Endothelial cell of umbilical vein (primary cell): ENCODE measurements at regions not wholly inside any gene's neighbourhood (a gene's known extent, or its start where the extent isn't known, plus 50 kb on each side); places are given as distances from the start of the nearest gene placed in this dataset.

ENCODE experiments used
- BruUV-seq: library from RNA; stranded (reverse); fragments of 400-500 nt; replicated peaks from 2 replicates; lab custom pipeline; 2021; lab: Mats Ljungman, UMichigan
- CTCF ChIA-PET: fragments of 300-600, 350-600 bp; sonication (Branson Sonifier 250); formaldehyde crosslinking; loops from one replicate; lab custom pipeline; 2021; ENCODE audit warnings: antibody characterized with exemption, inconsistent platforms; lab: Charles Lee
- POLR2A ChIA-PET: fragments of 300-600, 350-600 bp; sonication (Branson Sonifier 250); formaldehyde crosslinking; loops from one replicate; lab custom pipeline; 2021; ENCODE audit warnings: antibody characterized with exemption, inconsistent platforms; lab: Charles Lee
- DNase-seq: peaks from one replicate; pipeline ENCODE4 v3.0.0-alpha.2; 2011; ENCODE audit warnings: low read depth, low spot score
- FAIRE-seq: peaks from 2 replicates; lab custom pipeline; 2011; peaks lifted over from hg19 to GRCh38; lab: Jason Lieb, UNC
- H2AFZ ChIP-seq: 2 replicates; pipeline ENCODE4 v1.6.0; 2012; ENCODE audit warnings: low read depth, low read length, control low read depth, inconsistent platforms
- H3K27ac ChIP-seq: 2 replicates; pipeline ENCODE4 v1.5.1; 2011; ENCODE audit warnings: low read depth, mild to moderate bottlenecking, control low read depth, low read length, moderate library complexity; ENCODE audit not compliant: insufficient read depth
- H3K27me3 ChIP-seq, 2 experiments: 2 replicates each; pipeline versions ENCODE4 v1.6.0 to v1.6.1; 2011; ENCODE audit warnings: low read length in 2 of 2, mixed read lengths in 1 of 2; ENCODE audit not compliant: control insufficient read depth in 2 of 2, insufficient read depth in 2 of 2
- H3K36me3 ChIP-seq, 2 experiments: 2 replicates in 1 of 2; 3 replicates in 1 of 2; pipeline ENCODE4 v1.5.1; 2011; ENCODE audit warnings: low read length in 2 of 2, mild to moderate bottlenecking in 1 of 2, moderate library complexity in 1 of 2; ENCODE audit not compliant: control insufficient read depth in 2 of 2, insufficient read depth in 2 of 2; ENCODE audit errors: extremely low read depth in 1 of 2
- H3K4me1 ChIP-seq: 3 replicates; pipeline ENCODE4 v1.5.1; 2011; ENCODE audit warnings: mild to moderate bottlenecking, low read length; ENCODE audit not compliant: control insufficient read depth, insufficient read depth; ENCODE audit errors: extremely low read depth
- H3K4me2 ChIP-seq: 2 replicates; pipeline ENCODE4 v1.6.1; 2011; ENCODE audit warnings: low read length, control low read depth, mixed read lengths; ENCODE audit not compliant: insufficient read depth
- H3K4me3 ChIP-seq, 3 experiments: fragments of 200-600 bp in 1 of 3; sonication (generic), shearing (Covaris generic) in 1 of 3; replicated peaks in 1 of 3; 2 replicates each; pipeline ENCODE4 v1.5.1; 2011 to 2016; ENCODE audit warnings: control low read depth in 3 of 3, low read length in 3 of 3, mild to moderate bottlenecking in 2 of 3, inconsistent platforms in 1 of 3, low read depth in 1 of 3, moderate library complexity in 1 of 3; ENCODE audit not compliant: insufficient read depth in 1 of 3
- H3K79me2 ChIP-seq: 2 replicates; pipeline ENCODE4 v1.6.0; 2012; ENCODE audit warnings: low read length, inconsistent platforms; ENCODE audit not compliant: control insufficient read depth, insufficient read depth
- H3K9ac ChIP-seq: replicated peaks from 2 replicates; pipeline ENCODE3; 2011; ENCODE audit warnings: low read length, control low read depth; ENCODE audit not compliant: insufficient read depth; ENCODE audit errors: extremely low read depth
- H3K9me1 ChIP-seq: replicated peaks from 3 replicates; pipeline ENCODE4 v1.6.0; 2011; ENCODE audit warnings: mild to moderate bottlenecking, low read length; ENCODE audit not compliant: control insufficient read depth, insufficient read depth; ENCODE audit errors: extremely low read depth
- H3K9me3 ChIP-seq: replicated peaks from 2 replicates; pipeline ENCODE4 v1.5.1; 2012; ENCODE audit warnings: low read length, inconsistent platforms; ENCODE audit not compliant: control insufficient read depth, insufficient read depth
- H4K20me1 ChIP-seq: replicated peaks from 2 replicates; pipeline ENCODE3; 2011; ENCODE audit warnings: mild to moderate bottlenecking, low read length; ENCODE audit not compliant: control insufficient read depth, insufficient read depth; ENCODE audit errors: extremely low read depth
- CTCF ChIP-seq, 2 donors: IDR thresholded peaks; 1 replicate in 1 of 2; 2 replicates in 1 of 2; pipeline ENCODE4 v1.5.1; 2011; ENCODE audit warnings: low read length in 2 of 2, mild to moderate bottlenecking in 2 of 2, moderate library complexity in 2 of 2, control low read depth in 1 of 2, inconsistent platforms in 1 of 2, low read depth in 1 of 2; ENCODE audit not compliant: insufficient read depth in 1 of 2; ENCODE audit errors: extremely low read depth in 1 of 2
- FOS ChIP-seq: IDR thresholded peaks from 2 replicates; pipeline ENCODE4 v1.6.1; 2011; ENCODE audit warnings: mild to moderate bottlenecking, low read length, moderate library complexity, borderline replicate concordance; ENCODE audit not compliant: insufficient read depth
- GATA2 ChIP-seq: IDR thresholded peaks from 2 replicates; pipeline ENCODE4 v1.7.0; 2011; ENCODE audit warnings: low read depth, mild to moderate bottlenecking, moderate library complexity, mixed read lengths, low read length; ENCODE audit not compliant: insufficient read length, insufficient read depth
- JUN ChIP-seq: IDR thresholded peaks from 2 replicates; pipeline ENCODE4 v1.6.1; 2011; ENCODE audit warnings: borderline replicate concordance, low read depth; ENCODE audit not compliant: insufficient read length, insufficient read depth
- MAX ChIP-seq: IDR thresholded peaks from 2 replicates; pipeline ENCODE4 v1.6.1; 2011; ENCODE audit not compliant: insufficient read depth, insufficient read length
- MYC ChIP-seq: IDR thresholded peaks from one replicate; pipeline ENCODE4 v1.6.1; 2011; ENCODE audit warnings: mild to moderate bottlenecking, low read depth, low read length
- POLR2A ChIP-seq: IDR thresholded peaks from 2 replicates; pipeline ENCODE4 v1.6.1; 2012; ENCODE audit warnings: low read depth, mild to moderate bottlenecking, control low read depth, low read length
- POLR2AphosphoS5 ChIP-seq: IDR thresholded peaks from 2 replicates; pipeline ENCODE4 v1.6.1; 2012; ENCODE audit warnings: low read depth, mild to moderate bottlenecking, control low read depth, low read length, moderate library complexity; ENCODE audit not compliant: insufficient read depth
- dilution Hi-C: fragments of 300-500 bp; cut with MboI; formaldehyde crosslinking; loops from one replicate; pipeline ENCODE4 v1.15.0; 2019; ENCODE audit warnings: low sequenced_read_pairs; ENCODE audit not compliant: extremely low pct_ligation_motif_present
- intact Hi-C: fragments of 100-400 bp; cut with micrococcal nuclease; formaldehyde crosslinking; loops from one replicate; pipeline ENCODE4 v1.10.0; 2022

GRCh38 chr5:111013011-111013410, 58.5 kb upstream of the TSLP start:
- H2AFZ ChIP-seq, result no peak overlapping the region
- no peaks in the 10 kb centered on the region for H3K4me1 ChIP-seq
- H3K27me3 ChIP-seq, result no peaks in the 10 kb centered on the region
- dilution Hi-C loops, result no loop called here
- no peaks in the 10 kb centered on the region for H3K9me3 ChIP-seq
- no peak for TF ChIP-seq CTCF (IDR thresholded peaks at IDR 0.05; ENCODE audit: extremely low read depth in 1 of 2, insufficient read depth in 1 of 2, low read depth in 1 of 2, low read length in 2 of 2)
- no peak for TF ChIP-seq JUN
- TF ChIP-seq MYC, result no peak
- TF ChIP-seq GATA2, result peak; percentile 19
- no peak for TF ChIP-seq POLR2A
- no peak for TF ChIP-seq MAX
- TF ChIP-seq POLR2AphosphoS5, result no peak
- TF ChIP-seq FOS, result peak; percentile 11
- no peak overlapping the region for H3K4me3 ChIP-seq
- H3K9me1 ChIP-seq, result no peaks in the 10 kb centered on the region
- POLR2A ChIA-PET, result no interaction called here
- intact Hi-C loops, result no loop called here
- BruUV-seq, result no TSS peak
- H3K9ac ChIP-seq, result no peak overlapping the region
- no peak for DNase-seq
- H3K27ac ChIP-seq, result no peak overlapping the region
- CTCF ChIA-PET, result no interaction called here
- FAIRE-seq, result no peak
- no peaks in the 10 kb centered on the region for H3K36me3 ChIP-seq
- no peaks in the 10 kb centered on the region for H4K20me1 ChIP-seq
- H3K79me2 ChIP-seq, result no peaks in the 10 kb centered on the region
- no peak overlapping the region for H3K4me2 ChIP-seq
